ENCODE measurements at regions not wholly inside any gene's neighbourhood (a gene's known extent, or its start where the extent isn't known, plus 50 kb on each side); places are given as distances from the start of the nearest gene placed in this dataset.

- Mint-ChIP-seq H3K36me3 (ENCODE audit: low read depth) (no peaks in the 10 kb centered on the region), H3K27me3 (no peaks in the 10 kb centered on the region), H3K4me1 (no peaks in the 10 kb centered on the region), H3K4me3 (no peak overlapping the region), H3K27ac (no peak overlapping the region)
- DNase-seq, result no peak
- ATAC-seq, result no peak
- H3K9me3 ChIP-seq (ENCODE audit: control insufficient read depth, low read length, poor library complexity, severe bottlenecking), result no peaks in the 10 kb centered on the region
Observed at GRCh38 chr1:217921126-217921904, 290.2 kb downstream of the SPATA17 start.

GRCh38 chr1:217924924-217925323 is 293.8 kb downstream of the SPATA17 start:
- H3K4me1 Mint-ChIP-seq, result no peaks in the 10 kb centered on the region
- H3K36me3 Mint-ChIP-seq (ENCODE audit: low read depth), result no peaks in the 10 kb centered on the region
- ATAC-seq (no peak), DNase-seq (no peak)
- H3K9me3 ChIP-seq (ENCODE audit: control insufficient read depth, low read length, poor library complexity, severe bottlenecking), result no peaks in the 10 kb centered on the region
- no peaks in the 10 kb centered on the region for H3K27me3 Mint-ChIP-seq
- H3K27ac Mint-ChIP-seq, result no peak overlapping the region
- H3K4me3 Mint-ChIP-seq, result no peak overlapping the region

- no peak overlapping the region for H3K4me3 Mint-ChIP-seq
- H3K27me3 Mint-ChIP-seq, result no peaks in the 10 kb centered on the region
- no peak for DNase-seq
- no peaks in the 10 kb centered on the region for H3K9me3 ChIP-seq (ENCODE audit: control insufficient read depth, low read length, poor library complexity, severe bottlenecking)
- ATAC-seq, result no peak
- H3K4me1 Mint-ChIP-seq, result no peaks in the 10 kb centered on the region
- no peaks in the 10 kb centered on the region for H3K36me3 Mint-ChIP-seq (ENCODE audit: low read depth)
- H3K27ac Mint-ChIP-seq, result no peak overlapping the region
Observed at GRCh38 chr1:217929213-217929885, 298.2 kb downstream of the SPATA17 start.

GRCh38 chr1:217943361-217943760 is 312.2 kb downstream of the SPATA17 start:
- H3K27ac Mint-ChIP-seq, result no peak overlapping the region
- H3K4me3 Mint-ChIP-seq, result no peak overlapping the region
- ATAC-seq (no peak), DNase-seq (no peak)
- no peaks in the 10 kb centered on the region for H3K4me1 Mint-ChIP-seq
- H3K36me3 Mint-ChIP-seq (ENCODE audit: low read depth), result no peaks in the 10 kb centered on the region
- no peaks in the 10 kb centered on the region for H3K27me3 Mint-ChIP-seq
- H3K9me3 ChIP-seq (ENCODE audit: control insufficient read depth, low read length, poor library complexity, severe bottlenecking), result no peaks in the 10 kb centered on the region

- no peak overlapping the region for H3K4me3 Mint-ChIP-seq
- H3K27me3 Mint-ChIP-seq, result no peaks in the 10 kb centered on the region
- no peaks in the 10 kb centered on the region for H3K9me3 ChIP-seq (ENCODE audit: control insufficient read depth, low read length, poor library complexity, severe bottlenecking)
- no peaks in the 10 kb centered on the region for H3K4me1 Mint-ChIP-seq
- no peaks in the 10 kb centered on the region for H3K36me3 Mint-ChIP-seq (ENCODE audit: low read depth)
- ATAC-seq (no peak), DNase-seq (no peak)
- no peak overlapping the region for H3K27ac Mint-ChIP-seq
Observed at GRCh38 chr1:217944550-217944949, 313.4 kb downstream of the SPATA17 start.

GRCh38 chr1:217946511-217946910 is 315.4 kb downstream of the SPATA17 start:
- ATAC-seq (no peak), DNase-seq (no peak)
- Mint-ChIP-seq H3K27ac (no peak overlapping the region), H3K4me3 (no peak overlapping the region), H3K4me1 (no peaks in the 10 kb centered on the region), H3K27me3 (no peaks in the 10 kb centered on the region), H3K36me3 (ENCODE audit: low read depth) (no peaks in the 10 kb centered on the region)
- no peaks in the 10 kb centered on the region for H3K9me3 ChIP-seq (ENCODE audit: control insufficient read depth, low read length, poor library complexity, severe bottlenecking)

- no peak for DNase-seq
- no peaks in the 10 kb centered on the region for H3K27me3 Mint-ChIP-seq
- H3K4me1 Mint-ChIP-seq, result no peaks in the 10 kb centered on the region
- ATAC-seq, result no peak
- H3K4me3 Mint-ChIP-seq, result no peak overlapping the region
- no peak overlapping the region for H3K27ac Mint-ChIP-seq
- no peaks in the 10 kb centered on the region for H3K9me3 ChIP-seq (ENCODE audit: control insufficient read depth, low read length, poor library complexity, severe bottlenecking)
- no peaks in the 10 kb centered on the region for H3K36me3 Mint-ChIP-seq (ENCODE audit: low read depth)
Observed at GRCh38 chr1:217948741-217949140, 317.6 kb downstream of the SPATA17 start.

- H3K27me3 Mint-ChIP-seq, result no peaks in the 10 kb centered on the region
- ATAC-seq, result no peak
- H3K36me3 Mint-ChIP-seq (ENCODE audit: low read depth), result no peaks in the 10 kb centered on the region
- DNase-seq, result no peak
- H3K4me1 Mint-ChIP-seq, result no peaks in the 10 kb centered on the region
- H3K4me3 Mint-ChIP-seq, result no peak overlapping the region
- H3K9me3 ChIP-seq (ENCODE audit: control insufficient read depth, low read length, poor library complexity, severe bottlenecking), result no peaks in the 10 kb centered on the region
- H3K27ac Mint-ChIP-seq, result no peak overlapping the region
Observed at GRCh38 chr1:217953330-217953729, 322.2 kb downstream of the SPATA17 start.

GRCh38 chr1:217953922-217954321 is 322.8 kb downstream of the SPATA17 start:
- no peak for ATAC-seq
- H3K4me1 Mint-ChIP-seq, result no peaks in the 10 kb centered on the region
- DNase-seq, result no peak
- H3K36me3 Mint-ChIP-seq (ENCODE audit: low read depth), result no peaks in the 10 kb centered on the region
- H3K4me3 Mint-ChIP-seq, result no peak overlapping the region
- no peaks in the 10 kb centered on the region for H3K27me3 Mint-ChIP-seq
- H3K27ac Mint-ChIP-seq, result no peak overlapping the region
- H3K9me3 ChIP-seq (ENCODE audit: control insufficient read depth, low read length, poor library complexity, severe bottlenecking), result no peaks in the 10 kb centered on the region

GRCh38 chr1:217955723-217956122 is 324.6 kb downstream of the SPATA17 start:
- no peaks in the 10 kb centered on the region for H3K27me3 Mint-ChIP-seq
- DNase-seq (no peak), ATAC-seq (no peak)
- H3K27ac Mint-ChIP-seq, result no peak overlapping the region
- H3K4me3 Mint-ChIP-seq, result no peak overlapping the region
- H3K4me1 Mint-ChIP-seq, result no peaks in the 10 kb centered on the region
- no peaks in the 10 kb centered on the region for H3K36me3 Mint-ChIP-seq (ENCODE audit: low read depth)
- no peaks in the 10 kb centered on the region for H3K9me3 ChIP-seq (ENCODE audit: control insufficient read depth, low read length, poor library complexity, severe bottlenecking)

GRCh38 chr1:217965156-217965786 is 319.8 kb upstream of the RRP15 start:
- no peaks in the 10 kb centered on the region for H3K4me1 Mint-ChIP-seq
- no peak overlapping the region for H3K4me3 Mint-ChIP-seq
- no peak for DNase-seq
- H3K27me3 Mint-ChIP-seq, result no peaks in the 10 kb centered on the region
- no peaks in the 10 kb centered on the region for H3K9me3 ChIP-seq (ENCODE audit: control insufficient read depth, low read length, poor library complexity, severe bottlenecking)
- no peaks in the 10 kb centered on the region for H3K36me3 Mint-ChIP-seq (ENCODE audit: low read depth)
- H3K27ac Mint-ChIP-seq, result no peak overlapping the region
- no peak for ATAC-seq

GRCh38 chr1:217968085-217968484 is 317.0 kb upstream of the RRP15 start:
- no peaks in the 10 kb centered on the region for H3K9me3 ChIP-seq (ENCODE audit: control insufficient read depth, low read length, poor library complexity, severe bottlenecking)
- Mint-ChIP-seq H3K27me3 (no peaks in the 10 kb centered on the region), H3K4me1 (no peaks in the 10 kb centered on the region), H3K27ac (no peak overlapping the region), H3K4me3 (no peak overlapping the region), H3K36me3 (ENCODE audit: low read depth) (no peaks in the 10 kb centered on the region)
- no peak for DNase-seq
- no peak for ATAC-seq

GRCh38 chr1:217969428-217969827 is 315.7 kb upstream of the RRP15 start:
- no peaks in the 10 kb centered on the region for H3K36me3 Mint-ChIP-seq (ENCODE audit: low read depth)
- H3K4me1 Mint-ChIP-seq, result no peaks in the 10 kb centered on the region
- no peaks in the 10 kb centered on the region for H3K27me3 Mint-ChIP-seq
- no peaks in the 10 kb centered on the region for H3K9me3 ChIP-seq (ENCODE audit: control insufficient read depth, low read length, poor library complexity, severe bottlenecking)
- no peak overlapping the region for H3K27ac Mint-ChIP-seq
- no peak overlapping the region for H3K4me3 Mint-ChIP-seq
- ATAC-seq, result no peak
- no peak for DNase-seq

Data from T-helper 17 cell (primary cell).